ENCODE measurements at regions not wholly inside any gene's neighbourhood (a gene's known extent, or its start where the extent isn't known, plus 50 kb on each side); places are given as distances from the start of the nearest gene placed in this dataset.

DNA sequence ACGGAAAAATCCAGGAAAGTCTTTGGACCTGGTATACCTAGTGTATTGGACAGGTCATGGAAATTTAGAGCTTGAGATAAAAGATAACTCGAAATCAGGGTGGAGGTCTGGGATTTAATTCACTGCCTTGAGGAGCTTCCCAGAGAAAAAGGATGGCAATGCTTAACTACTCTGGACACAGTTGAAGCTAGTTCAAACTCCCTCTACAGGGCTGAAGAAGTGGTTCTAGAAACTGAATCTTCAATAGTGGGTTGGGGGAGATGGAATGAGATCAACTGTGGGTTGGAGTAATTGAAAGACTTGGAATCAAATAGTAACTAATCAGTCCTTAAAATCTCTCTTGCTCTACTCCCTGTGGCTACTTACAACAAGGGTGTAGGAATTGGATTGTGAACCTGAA lies 600.1 kb downstream of the IRS1 start:
- DNase-seq (ENCODE audit: low spot score) = no peak

- DNase-seq (ENCODE audit: low spot score) = no peak
These were observed 600.7 kb downstream of the IRS1 start for GRCh38 chr2:226198956-226199355.

DNA sequence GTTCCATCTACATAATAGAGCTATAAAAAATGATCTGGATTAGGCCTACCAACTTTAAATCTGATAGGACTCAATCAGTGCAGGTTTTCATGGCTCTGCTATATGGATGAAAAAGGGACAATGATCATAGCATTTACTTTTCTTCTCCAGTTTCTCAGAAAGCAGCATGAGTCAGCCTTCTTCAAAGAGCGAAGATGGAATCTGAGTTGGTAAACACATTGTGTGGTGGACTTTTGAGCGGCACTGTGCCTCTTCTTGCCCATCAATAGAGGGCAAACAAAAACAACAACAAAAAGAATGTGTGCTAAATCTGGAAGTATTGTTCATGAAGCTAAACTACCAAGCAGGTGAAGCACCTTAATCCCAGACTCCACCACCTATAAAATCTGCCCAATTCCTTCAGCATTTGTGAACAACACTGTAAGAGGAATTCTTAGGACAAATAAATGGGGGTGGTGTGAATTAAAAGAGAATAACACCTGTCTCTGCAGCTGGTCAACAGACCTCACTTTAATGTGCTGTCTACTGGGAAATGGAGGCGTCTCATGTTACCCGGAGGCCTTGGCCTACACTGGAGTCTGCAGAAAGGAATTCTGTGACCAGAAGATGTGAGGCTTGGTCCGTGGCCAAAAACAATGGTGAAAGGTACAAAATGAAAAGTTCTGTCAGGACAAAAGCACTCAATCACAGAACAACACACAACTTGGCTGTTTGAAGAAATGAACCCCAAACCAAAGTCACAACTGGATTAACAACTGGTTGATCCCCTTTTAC lies 609.0 kb downstream of the IRS1 start:
- no peak for DNase-seq (ENCODE audit: low spot score)

DNA sequence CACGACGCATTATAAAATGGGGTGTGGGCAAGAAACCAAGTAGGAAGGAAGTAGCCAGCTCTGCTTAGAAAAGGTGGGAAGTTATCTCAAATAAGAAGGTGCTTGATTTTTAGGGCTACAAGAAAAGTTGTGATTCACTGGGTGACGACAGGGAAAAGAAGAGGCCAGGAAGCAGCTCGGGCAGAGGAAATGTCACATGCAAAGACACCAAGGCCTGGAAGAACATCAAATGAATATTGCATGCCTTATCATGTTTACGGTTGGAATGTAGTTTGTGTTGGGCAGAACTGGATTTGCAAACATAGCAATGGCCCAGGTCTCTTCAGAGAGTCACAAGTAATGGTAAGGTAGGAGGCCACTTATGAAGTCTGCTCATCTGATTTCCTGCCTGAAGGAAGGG lies 610.6 kb downstream of the IRS1 start:
- DNase-seq (ENCODE audit: low spot score) = no peak

GRCh38 chr2:226187616-226188015 lies 612.0 kb downstream of the IRS1 start:
- no peak for DNase-seq (ENCODE audit: low spot score)

GRCh38 chr2:226187156-226187555 lies 612.5 kb downstream of the IRS1 start:
- DNase-seq (ENCODE audit: low spot score) = no peak

GRCh38 chr2:226185616-226186211 lies 613.9 kb downstream of the IRS1 start:
- no peak for DNase-seq (ENCODE audit: low spot score)

GRCh38 chr2:226184940-226185615 lies 614.5 kb downstream of the IRS1 start:
- no peak for DNase-seq (ENCODE audit: low spot score)

DNA sequence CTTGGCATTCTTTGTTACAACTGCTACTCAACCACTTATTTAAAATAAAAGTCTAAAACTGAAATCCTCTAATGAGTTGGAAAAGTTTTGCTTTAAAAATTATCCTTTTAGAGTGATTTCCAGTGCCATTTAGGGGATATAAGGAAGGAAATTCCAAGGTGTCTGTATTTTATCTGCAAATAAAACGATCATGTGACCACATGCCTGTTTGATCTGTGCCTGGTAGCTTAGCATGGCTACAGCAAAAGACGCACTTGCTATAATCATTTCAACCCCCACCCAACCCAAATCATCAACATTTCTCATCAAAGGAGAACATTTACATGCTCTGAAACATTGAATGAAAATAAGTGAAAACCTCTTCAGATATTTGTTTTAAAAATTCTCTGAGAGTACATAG lies 615.1 kb downstream of the IRS1 start:
- DNase-seq (ENCODE audit: low spot score) = no peak

GRCh38 chr2:226183550-226183949 lies 616.1 kb downstream of the IRS1 start:
- no peak for DNase-seq (ENCODE audit: low spot score)

- no peak for DNase-seq (ENCODE audit: low spot score)
These were observed 616.6 kb downstream of the IRS1 start for GRCh38 chr2:226183033-226183432.

DNA sequence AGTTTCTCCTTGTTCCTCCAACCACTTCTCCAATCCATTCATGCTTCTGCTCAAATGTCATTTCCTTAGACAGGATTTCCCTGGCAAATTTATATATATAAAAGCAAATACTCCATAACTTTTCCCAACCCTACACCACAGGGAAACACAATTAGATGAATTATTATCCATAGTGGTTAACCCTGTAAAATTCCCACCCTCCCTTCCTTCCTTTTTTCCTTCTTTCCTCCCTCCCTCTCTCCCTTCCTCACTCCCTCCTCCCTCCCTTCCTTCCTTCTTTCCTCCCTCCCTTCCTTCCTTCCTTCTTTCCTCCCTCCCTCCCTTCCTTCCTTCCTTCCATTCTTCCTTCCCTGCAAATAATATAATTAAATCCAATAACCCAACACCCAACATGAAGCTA lies 617.7 kb downstream of the IRS1 start:
- DNase-seq (ENCODE audit: low spot score) = no peak

DNA sequence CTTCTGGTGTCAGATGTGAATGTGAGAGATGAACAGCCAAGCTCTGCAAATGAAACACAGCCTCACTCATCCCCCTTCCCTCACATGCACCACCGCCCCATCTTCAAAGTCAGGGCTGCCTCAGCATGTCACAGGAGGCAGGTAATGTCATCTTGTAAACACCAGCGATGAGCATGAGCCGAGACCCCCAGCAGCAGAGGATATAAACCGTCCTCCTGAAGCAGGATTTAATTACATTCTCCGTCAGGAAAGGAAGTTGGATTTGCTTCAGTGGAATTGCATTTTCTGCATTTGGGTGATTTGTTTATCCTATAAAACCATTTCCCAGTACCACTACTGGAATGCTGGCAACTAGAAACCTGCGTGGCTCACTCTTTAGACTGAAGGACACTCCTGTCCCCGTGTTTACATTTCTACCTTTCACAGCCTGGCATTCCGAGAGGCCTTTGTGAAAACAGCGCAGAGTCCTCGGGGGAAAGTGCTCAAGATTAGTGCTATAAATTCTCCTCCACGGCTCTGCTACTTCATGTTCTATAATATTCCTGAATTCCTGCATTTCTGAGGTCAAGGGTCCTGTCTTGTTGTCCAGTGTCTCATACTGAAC lies 619.2 kb downstream of the IRS1 start:
- no peak for DNase-seq (ENCODE audit: low spot score)

DNA sequence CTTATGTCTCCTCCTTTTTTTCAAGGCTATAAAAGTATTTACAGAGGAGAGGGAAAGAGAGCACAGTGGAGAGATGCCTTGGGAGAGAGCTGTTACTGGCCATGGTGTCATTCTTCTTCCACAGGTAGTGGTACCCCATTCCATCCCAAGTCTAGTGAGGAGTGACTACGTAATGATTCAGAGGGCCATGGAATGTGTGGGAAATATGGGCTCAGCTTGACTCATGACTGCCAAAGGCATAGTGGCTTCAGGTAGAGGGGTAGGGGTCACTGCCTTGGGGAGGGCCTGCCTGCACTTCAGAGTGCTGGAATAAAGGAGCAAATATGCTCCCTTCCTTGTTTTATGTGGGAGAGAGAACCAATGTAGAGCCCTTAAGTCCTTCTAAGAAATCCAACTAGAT lies 620.6 kb downstream of the IRS1 start:
- no peak for DNase-seq (ENCODE audit: low spot score)

GRCh38 chr2:226176283-226176984 lies 623.2 kb downstream of the IRS1 start:
- DNase-seq (ENCODE audit: low spot score) = no peak

GRCh38 chr2:226174390-226174789 lies 625.2 kb downstream of the IRS1 start:
- no peak for DNase-seq (ENCODE audit: low spot score)

GRCh38 chr2:226172939-226173338 lies 626.7 kb downstream of the IRS1 start:
- no peak for DNase-seq (ENCODE audit: low spot score)

DNA sequence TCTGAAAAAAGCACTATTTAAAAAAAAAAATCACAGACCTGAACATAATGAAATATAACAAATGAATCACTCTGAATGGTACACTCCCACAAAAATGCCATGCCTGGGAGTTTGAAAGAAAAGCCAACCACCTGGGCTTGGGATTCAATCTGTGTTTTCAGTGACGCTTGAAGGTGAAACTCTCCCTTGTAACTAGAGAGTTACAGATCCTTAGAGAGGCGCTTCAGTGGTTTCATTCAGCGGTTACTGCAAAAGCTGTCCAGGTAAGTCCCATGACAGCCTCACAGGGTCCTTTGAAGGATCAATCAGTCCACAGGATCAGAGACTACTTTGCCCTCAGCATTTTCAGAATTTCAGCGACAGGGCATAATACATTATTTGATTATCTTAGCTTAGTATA lies 627.3 kb downstream of the IRS1 start:
- no peak for DNase-seq (ENCODE audit: low spot score)

- no peak for DNase-seq (ENCODE audit: low spot score)
These were observed 629.7 kb downstream of the IRS1 start for GRCh38 chr2:226169751-226170581.

GRCh38 chr2:226168496-226169160 lies 631.0 kb downstream of the IRS1 start:
- no peak for DNase-seq (ENCODE audit: low spot score)

GRCh38 chr2:226164512-226164911 lies 635.1 kb downstream of the IRS1 start:
- no peak for DNase-seq (ENCODE audit: low spot score)
